H1 (cell line): ENCODE measurements at regions not wholly inside any gene's neighbourhood (a gene's known extent, or its start where the extent isn't known, plus 50 kb on each side); places are given as distances from the start of the nearest gene placed in this dataset.

Experiments
- CTCF ChIA-PET: fragments of 300-600 bp; sonication (Branson Sonifier 250); formaldehyde crosslinking; loops from one replicate; lab custom pipeline; 2021; ENCODE audit not compliant: partially characterized antibody; lab: Charles Lee
- POLR2A ChIA-PET: fragments of 300-600 bp; sonication (Branson Sonifier 250); formaldehyde crosslinking; loops from one replicate; lab custom pipeline; 2021; ENCODE audit warnings: inconsistent platforms; ENCODE audit not compliant: partially characterized antibody; lab: Charles Lee
- DNase-seq, 2 experiments: peaks; one replicate each; pipeline versions ENCODE4 v3.0.0 to v3.0.0-alpha.2; 2010 to 2022; ENCODE audit warnings: low spot score in 2 of 2, low read depth in 1 of 2, mixed read lengths in 1 of 2
- FAIRE-seq: peaks from 2 replicates; lab custom pipeline; 2011; peaks lifted over from hg19 to GRCh38; lab: Jason Lieb, UNC
- H2AFZ ChIP-seq: 2 replicates; pipeline ENCODE4 v1.8.1; 2012; ENCODE audit warnings: low read length, inconsistent platforms
- H2AK5ac ChIP-seq: 2 replicates; pipeline ENCODE4 v1.6.1; 2013; ENCODE audit warnings: low read depth, low read length
- H2BK120ac ChIP-seq: replicated peaks from 2 replicates; pipeline ENCODE3; 2013; ENCODE audit warnings: low read depth, low read length, inconsistent platforms
- H2BK12ac ChIP-seq: 2 replicates; pipeline ENCODE4 v1.6.1; 2013; ENCODE audit warnings: low read depth, low read length
- H2BK15ac ChIP-seq: 2 replicates; pipeline ENCODE4 v1.6.1; 2013; ENCODE audit warnings: low read length
- H2BK20ac ChIP-seq: 2 replicates; pipeline ENCODE4 v1.6.1; 2013; ENCODE audit warnings: low read length
- H2BK5ac ChIP-seq: 2 replicates; pipeline ENCODE4 v1.6.1; 2013; ENCODE audit warnings: low read depth, low read length
- H3K14ac ChIP-seq: 2 replicates; pipeline ENCODE4 v1.6.1; 2013; ENCODE audit warnings: inconsistent platforms; ENCODE audit not compliant: insufficient read length
- H3K18ac ChIP-seq: 2 replicates; pipeline ENCODE4 v1.6.1; 2013; ENCODE audit warnings: low read length; ENCODE audit errors: extremely low read depth
- H3K23ac ChIP-seq: 2 replicates; pipeline ENCODE4 v1.6.1; 2013; ENCODE audit warnings: inconsistent platforms; ENCODE audit not compliant: insufficient read length
- H3K23me2 ChIP-seq: 2 replicates; pipeline ENCODE4 v1.6.1; 2013; ENCODE audit warnings: low read depth, low read length
- H3K27ac ChIP-seq: 2 replicates; pipeline ENCODE4 v1.6.1; 2011; ENCODE audit warnings: low read depth, low read length, inconsistent platforms
- H3K27me3 ChIP-seq, 4 experiments: replicated peaks in 1 of 4; 1 replicate in 1 of 4; 2 replicates in 3 of 4; pipeline versions ENCODE4 v1.6.1 to v1.8.1; 2011 to 2013; ENCODE audit warnings: low read length in 3 of 4, mild to moderate bottlenecking in 3 of 4, inconsistent platforms in 2 of 4, mixed read lengths in 2 of 4, moderate library complexity in 1 of 4; ENCODE audit not compliant: control insufficient read depth in 3 of 4, insufficient read depth in 3 of 4; ENCODE audit errors: extremely low read depth in 1 of 4
- H3K36me3 ChIP-seq, 4 experiments: 2 replicates each; pipeline versions ENCODE4 v1.6.1 to v1.8.1; 2011 to 2013; ENCODE audit warnings: mild to moderate bottlenecking in 4 of 4, low read length in 3 of 4, moderate library complexity in 2 of 4, control low read depth in 1 of 4, inconsistent platforms in 1 of 4; ENCODE audit not compliant: insufficient read depth in 4 of 4, control insufficient read depth in 2 of 4
- H3K4ac ChIP-seq: replicated peaks from 2 replicates; pipeline ENCODE3; 2013; ENCODE audit warnings: low read length, low read depth, mixed read lengths, inconsistent platforms; ENCODE audit not compliant: insufficient read length
- H3K4me1 ChIP-seq, 4 experiments: replicated peaks in 1 of 4; 1 replicate in 1 of 4; 2 replicates in 3 of 4; pipeline versions ENCODE4 v1.6.1 to v1.8.1; 2011 to 2013; ENCODE audit warnings: low read length in 3 of 4, inconsistent platforms in 2 of 4, mixed read lengths in 1 of 4; ENCODE audit not compliant: insufficient read depth in 4 of 4, control insufficient read depth in 3 of 4
- H3K4me2 ChIP-seq, 2 experiments: 2 replicates each; pipeline versions ENCODE4 v1.6.1 to v1.8.1; 2011 to 2013; ENCODE audit warnings: low read depth in 2 of 2, low read length in 2 of 2, control low read depth in 1 of 2, inconsistent platforms in 1 of 2, mild to moderate bottlenecking in 1 of 2; ENCODE audit not compliant: insufficient read depth in 1 of 2
- H3K4me3 ChIP-seq, 4 experiments: fragments of 200-600, 300-600 bp in 1 of 4; sonication (generic), shearing (Covaris generic), sonication (Bioruptor Twin) in 1 of 4; 2 replicates each; pipeline versions ENCODE4 v1.5.1 to v1.8.1; 2011 to 2016; ENCODE audit warnings: low read length in 4 of 4, low read depth in 3 of 4, control low read depth in 2 of 4, inconsistent platforms in 2 of 4, mild to moderate bottlenecking in 2 of 4, mixed read lengths in 1 of 4, moderate library complexity in 1 of 4; ENCODE audit not compliant: insufficient read depth in 2 of 4; ENCODE audit errors: extremely low read depth in 1 of 4
- H3K56ac ChIP-seq: replicated peaks from 2 replicates; pipeline ENCODE3; 2013; ENCODE audit warnings: low read depth, mild to moderate bottlenecking, mixed read lengths, low read length, inconsistent platforms; ENCODE audit not compliant: insufficient read length
- H3K79me1 ChIP-seq: 2 replicates; pipeline ENCODE4 v1.6.1; 2013; ENCODE audit warnings: low read depth, low read length, control low read depth
- H3K79me2 ChIP-seq, 2 experiments: 2 replicates each; pipeline versions ENCODE4 v1.6.1 to v1.8.1; 2012 to 2013; ENCODE audit warnings: low read length in 2 of 2, mild to moderate bottlenecking in 2 of 2, inconsistent platforms in 1 of 2; ENCODE audit not compliant: insufficient read depth in 2 of 2, control insufficient read depth in 1 of 2
- H3K9ac ChIP-seq, 4 experiments: replicated peaks in 1 of 4; 1 replicate in 1 of 4; 2 replicates in 3 of 4; pipeline versions ENCODE4 v1.6.1 to v1.8.1; 2011 to 2013; ENCODE audit warnings: low read depth in 3 of 4, low read length in 3 of 4, control low read depth in 2 of 4, mild to moderate bottlenecking in 2 of 4, moderate library complexity in 2 of 4, inconsistent platforms in 1 of 4; ENCODE audit errors: extremely low read depth in 1 of 4
- H3K9me3 ChIP-seq, 2 experiments: 2 replicates each; pipeline versions ENCODE4 v1.6.1 to v1.8.1; 2012 to 2013; ENCODE audit warnings: mild to moderate bottlenecking in 2 of 2, moderate library complexity in 2 of 2, control low read depth in 1 of 2, inconsistent platforms in 1 of 2, low read depth in 1 of 2, low read length in 1 of 2, mixed read lengths in 1 of 2; ENCODE audit not compliant: insufficient read depth in 2 of 2
- H4K20me1 ChIP-seq, 2 experiments: replicated peaks in 1 of 2; 2 replicates each; pipeline versions ENCODE3 to v1.8.1; 2011 to 2013; ENCODE audit warnings: inconsistent platforms in 2 of 2, low read length in 2 of 2, mild to moderate bottlenecking in 1 of 2; ENCODE audit not compliant: insufficient read depth in 2 of 2, control insufficient read depth in 1 of 2
- H4K5ac ChIP-seq: 2 replicates; pipeline ENCODE4 v1.6.1; 2013; ENCODE audit warnings: low read length, low read depth, mixed read lengths, inconsistent platforms; ENCODE audit not compliant: insufficient read length
- H4K8ac ChIP-seq: 2 replicates; pipeline ENCODE4 v1.8.0; 2013; ENCODE audit warnings: mild to moderate bottlenecking, moderate library complexity, low read length, inconsistent platforms; ENCODE audit not compliant: insufficient read depth; ENCODE audit errors: extremely low read depth
- H4K91ac ChIP-seq: replicated peaks from 2 replicates; pipeline ENCODE3; 2013; ENCODE audit warnings: low read length, mixed read lengths, inconsistent platforms; ENCODE audit not compliant: insufficient read length
- BRCA1 ChIP-seq: IDR thresholded peaks from 2 replicates; pipeline ENCODE4 v1.6.1; 2012; ENCODE audit warnings: low read depth, low read length, improper control_type of control experiment
- CHD1 ChIP-seq: IDR thresholded peaks from 2 replicates; pipeline ENCODE4 v1.6.1; 2012; ENCODE audit warnings: low read depth, low read length, improper control_type of control experiment
- CTCF ChIP-seq, 3 experiments: IDR thresholded peaks; 1 replicate in 2 of 3; 2 replicates in 1 of 3; pipeline versions ENCODE4 v1.5.1 to v1.6.1; 2011; ENCODE audit warnings: low read length in 3 of 3, mild to moderate bottlenecking in 3 of 3, inconsistent platforms in 2 of 3, low read depth in 1 of 3, moderate library complexity in 1 of 3; ENCODE audit not compliant: insufficient read depth in 1 of 3; ENCODE audit errors: control extremely low read depth in 1 of 3
- EZH2 ChIP-seq: fragments of 200-600 bp; sonication (generic); IDR thresholded peaks from 2 replicates; pipeline ENCODE4 v1.7.1; 2012; ENCODE audit warnings: low read depth, mild to moderate bottlenecking, moderate library complexity, low read length, inconsistent platforms; ENCODE audit not compliant: severe bottlenecking
- NRF1 ChIP-seq: IDR thresholded peaks from 2 replicates; pipeline ENCODE4 v1.6.1; 2011; ENCODE audit warnings: mild to moderate bottlenecking, low read depth, low read length, improper control_type of control experiment
- POLR2A ChIP-seq, 2 experiments: IDR thresholded peaks; 1 replicate in 1 of 2; 2 replicates in 1 of 2; pipeline ENCODE4 v1.6.1; 2011; ENCODE audit warnings: low read depth in 2 of 2, low read length in 2 of 2, mild to moderate bottlenecking in 2 of 2; ENCODE audit errors: control extremely low read depth in 1 of 2
- POU5F1 ChIP-seq: IDR thresholded peaks from 2 replicates; pipeline ENCODE4 v1.6.1; 2011; ENCODE audit warnings: low read depth, mild to moderate bottlenecking, low read length, moderate library complexity
- SIRT6 ChIP-seq: IDR thresholded peaks from one replicate; pipeline ENCODE4 v1.7.1; 2012; ENCODE audit warnings: low read length, inconsistent platforms
- SP2 ChIP-seq: IDR thresholded peaks from 2 replicates; pipeline ENCODE4 v1.6.1; 2012; ENCODE audit warnings: mild to moderate bottlenecking, low read length, inconsistent platforms
- SRF ChIP-seq: IDR thresholded peaks from 2 replicates; pipeline ENCODE4 v1.6.1; 2011; ENCODE audit warnings: mild to moderate bottlenecking, low read depth, low read length, moderate library complexity
- TAF7 ChIP-seq: optimal IDR thresholded peaks from 2 replicates; pipeline ENCODE3; 2011; ENCODE audit warnings: low read depth, mild to moderate bottlenecking, inconsistent platforms, low read length, moderate library complexity, borderline replicate concordance
- TCF12 ChIP-seq: IDR thresholded peaks from 2 replicates; pipeline ENCODE4 v1.6.1; 2011; ENCODE audit warnings: low read depth, mild to moderate bottlenecking, low read length
- WGBS, 2 experiments: shearing (Covaris generic) in 1 of 2; methylation state at CpG; one replicate each; pipeline versions ENCODE4 v1.1.6 to v1.1.7; 2013 to 2015; ENCODE audit warnings: low lambda C conversion rate in 2 of 2, mixed read lengths in 2 of 2, inconsistent platforms in 1 of 2, low coverage in 1 of 2, missing lambda C conversion rate in 1 of 2; ENCODE audit not compliant: insufficient replicate concordance in 2 of 2, insufficient coverage in 1 of 2, insufficient read length in 1 of 2; ENCODE audit errors: extremely low coverage in 1 of 2, missing lambda C conversion rate in 1 of 2; 5-methylcytosine and 5-hydroxymethylcytosine counted together

GRCh38 chr4:137432446-137433311 lies 99.6 kb downstream of the PCDH18 start:
- Histone ChIP-seq H3K23ac (no peak overlapping the region), H3K27me3 (no peaks in the 10 kb centered on the region), H2AFZ (no peak overlapping the region), H3K79me2 (no peaks in the 10 kb centered on the region), H2BK15ac (no peak overlapping the region), H3K4me1 (no peaks in the 10 kb centered on the region), H3K9me3 (peaks cover 3% of the 10 kb centered on the region in 2 experiments; a peak in 1 of 4 replicates), H3K18ac (no peak overlapping the region), H3K56ac (no peak overlapping the region), H2BK20ac (no peak overlapping the region), H2AK5ac (no peak overlapping the region), H4K20me1 (no peaks in the 10 kb centered on the region), H2BK5ac (no peak overlapping the region), H3K23me2 (no peaks in the 10 kb centered on the region), H3K27ac (no peak overlapping the region), H3K36me3 (no peaks in the 10 kb centered on the region), H4K5ac (no peak overlapping the region), H4K8ac (no peak overlapping the region), H3K4me2 (no peak overlapping the region), H4K91ac (no peak overlapping the region), H2BK12ac (no peak overlapping the region), H3K4ac (no peak overlapping the region), H3K79me1 (no peaks in the 10 kb centered on the region), H2BK120ac (no peak overlapping the region), H3K9ac (no peak overlapping the region), H3K4me3 (no peak overlapping the region), H3K14ac (no peak overlapping the region)
- FAIRE-seq (no peak), DNase-seq (no peak)
- WGBS, 2 experiments: 85% methylated on average over 2 of the region's 2 CpGs; no CpG with 5 or more reads in 1 of the 2 experiments
- CTCF ChIA-PET: no interaction called here
- POLR2A ChIA-PET: no interaction called here
- no peak for TF ChIP-seq POLR2A (IDR thresholded peaks at IDR 0.05; ENCODE audit: control extremely low read depth in 1 of 2, low read depth in 2 of 2, low read length in 2 of 2)
- TF ChIP-seq EZH2: no peak
- no peak for TF ChIP-seq POU5F1
- no peak for TF ChIP-seq NRF1
- TF ChIP-seq BRCA1: no peak
- no peak for TF ChIP-seq CHD1
- no peak for TF ChIP-seq TAF7
- TF ChIP-seq SRF: no peak
- TF ChIP-seq CTCF (IDR thresholded peaks at IDR 0.05; ENCODE audit: control extremely low read depth in 1 of 3, insufficient read depth in 1 of 3, low read depth in 1 of 3, low read length in 3 of 3): no peak
- no peak for TF ChIP-seq TCF12
- TF ChIP-seq SP2: no peak
- TF ChIP-seq SIRT6: no peak
